G401.6 (cell line): ENCODE measurements at regions not wholly inside any gene's neighbourhood (a gene's known extent, or its start where the extent isn't known, plus 50 kb on each side); places are given as distances from the start of the nearest gene placed in this dataset.
"Not testable (repeated sequence)": the region's sequence is repeated elsewhere in the genome, so short reads cannot be mapped to it uniquely, and the experiment has no call there.

Source experiments
- FAIRE-seq: peaks from 2 replicates; lab custom pipeline; 2012; peaks lifted over from hg19 to GRCh38; lab: Jason Lieb, UNC

DNA sequence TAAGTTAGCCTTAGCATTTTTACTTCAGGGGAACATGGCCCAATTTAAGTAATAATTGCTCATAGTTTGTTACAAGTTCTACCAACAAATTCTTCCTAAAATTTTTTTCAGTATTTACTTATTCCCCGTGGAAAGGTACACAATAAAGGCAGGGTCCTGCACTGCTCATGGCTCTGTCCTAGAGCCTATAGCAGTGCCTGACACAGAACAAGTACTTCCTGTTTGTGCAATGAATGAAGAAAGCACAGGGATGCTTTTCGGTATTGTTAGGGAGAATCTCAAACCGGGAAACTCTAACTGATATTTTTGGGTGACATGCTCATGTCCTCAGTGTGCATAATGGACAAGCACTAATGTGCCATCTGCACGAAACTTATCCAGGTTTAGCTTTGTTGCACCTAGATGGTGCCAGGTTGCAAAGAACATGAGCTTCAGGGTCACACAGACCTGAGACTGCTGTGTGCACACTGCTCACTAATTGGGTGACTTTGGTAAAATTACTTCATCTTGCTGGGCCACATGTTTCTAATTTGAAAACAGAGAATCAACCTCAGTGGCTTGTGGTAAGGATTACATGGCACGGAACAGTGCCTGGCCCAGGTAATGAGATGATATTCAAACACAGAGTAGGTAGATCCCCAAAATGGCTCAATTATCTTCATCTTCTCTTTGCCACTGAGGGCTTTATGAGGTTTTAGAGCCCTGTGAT, 175.8 kb upstream of the NPY2R start:
- FAIRE-seq: no peak

DNA sequence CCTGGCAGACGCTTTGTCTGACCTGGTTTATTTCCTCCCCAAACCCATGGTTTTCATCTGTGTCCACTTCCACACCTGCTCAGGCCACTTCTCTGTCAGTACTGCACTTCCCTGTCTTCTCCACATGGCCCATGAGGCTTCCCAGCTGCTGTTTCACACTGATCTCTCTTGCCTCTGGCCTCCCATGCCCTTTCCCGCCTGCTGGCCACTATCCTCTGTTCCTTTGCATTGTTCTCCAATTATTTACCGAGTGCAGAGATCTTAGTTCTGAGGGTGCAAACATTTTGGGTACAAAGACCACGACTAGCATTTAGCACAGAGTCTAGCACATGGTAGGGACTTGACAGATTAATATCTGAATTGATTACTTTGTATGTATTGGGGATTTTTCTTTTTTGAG, 174.8 kb upstream of the NPY2R start:
- no peak for FAIRE-seq

DNA sequence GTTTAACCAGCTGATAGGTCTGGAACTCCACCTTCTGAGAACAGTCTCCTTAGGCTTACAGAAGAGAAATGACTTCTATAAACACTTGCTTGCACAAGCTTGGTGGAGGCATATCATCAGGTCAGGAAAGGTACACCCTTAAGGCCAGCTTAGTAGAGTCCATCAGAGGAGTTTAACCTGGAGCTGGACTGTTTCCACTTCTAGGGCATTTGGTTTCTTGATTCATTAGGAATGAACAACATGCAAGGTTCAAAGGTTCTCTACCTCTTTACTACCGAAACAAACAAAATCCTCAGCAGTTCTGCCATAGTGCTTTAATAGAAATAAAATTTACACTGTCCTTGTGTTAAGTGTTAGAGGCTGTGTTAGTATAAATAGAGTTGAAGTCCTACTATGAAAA, 171.4 kb upstream of the NPY2R start:
- FAIRE-seq: no peak

DNA sequence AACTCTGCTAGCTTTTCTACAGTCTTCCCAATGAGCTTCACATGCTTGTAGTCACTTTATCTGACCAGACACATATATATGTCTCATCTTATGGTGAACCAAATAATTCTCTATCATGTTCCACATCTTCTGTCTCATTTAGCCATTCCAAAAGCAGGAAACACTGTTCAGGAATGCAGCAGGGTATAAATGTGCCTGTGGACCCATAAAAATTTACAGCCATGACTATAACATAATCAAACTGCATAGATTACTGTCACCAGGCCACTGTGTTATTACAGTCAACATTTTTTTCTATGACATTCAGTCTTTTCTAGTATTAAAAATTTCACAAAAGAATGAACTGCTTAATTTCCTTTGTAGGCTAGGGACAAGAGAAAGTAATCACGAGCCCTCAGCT, 170.0 kb upstream of the NPY2R start:
- FAIRE-seq: no peak

DNA sequence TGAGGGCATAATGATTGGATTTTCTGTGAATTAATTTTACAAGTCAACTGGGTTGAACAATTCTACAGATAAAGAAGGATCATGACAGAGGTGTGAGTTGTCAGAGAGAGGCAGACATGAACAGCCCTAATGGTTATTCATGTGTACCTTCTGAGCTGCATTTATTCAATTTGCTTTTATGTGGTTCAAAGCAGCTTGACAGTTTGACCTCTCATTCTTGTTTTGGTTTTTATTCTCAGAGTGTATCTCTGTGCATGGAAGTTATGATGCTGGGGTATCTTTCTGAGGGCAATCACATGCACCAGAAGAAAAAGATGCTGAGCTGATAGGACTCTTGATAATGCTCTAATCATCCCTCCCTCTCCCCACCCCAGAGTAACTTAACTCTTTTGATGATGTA, 169.3 kb upstream of the NPY2R start:
- no peak for FAIRE-seq

DNA sequence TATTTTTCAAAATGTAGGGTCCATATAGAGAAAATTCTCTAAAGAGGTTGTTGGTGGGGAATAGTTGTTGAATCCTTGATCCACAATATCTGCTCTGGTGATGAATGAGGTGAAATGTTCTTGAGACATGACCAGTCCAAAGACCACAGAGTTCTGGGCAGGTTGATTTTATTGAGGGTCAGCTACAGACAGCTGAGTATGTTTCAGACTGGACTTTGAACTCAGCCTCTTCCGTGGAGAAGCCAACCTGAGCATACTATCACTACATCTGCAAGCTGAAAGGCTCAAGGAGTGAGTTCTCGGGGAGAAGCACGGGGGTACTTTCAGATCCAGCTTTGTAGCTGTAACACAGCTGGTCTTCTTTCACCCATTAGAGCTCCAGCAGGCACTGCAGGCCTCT, 168.4 kb upstream of the NPY2R start:
- FAIRE-seq: no peak

DNA sequence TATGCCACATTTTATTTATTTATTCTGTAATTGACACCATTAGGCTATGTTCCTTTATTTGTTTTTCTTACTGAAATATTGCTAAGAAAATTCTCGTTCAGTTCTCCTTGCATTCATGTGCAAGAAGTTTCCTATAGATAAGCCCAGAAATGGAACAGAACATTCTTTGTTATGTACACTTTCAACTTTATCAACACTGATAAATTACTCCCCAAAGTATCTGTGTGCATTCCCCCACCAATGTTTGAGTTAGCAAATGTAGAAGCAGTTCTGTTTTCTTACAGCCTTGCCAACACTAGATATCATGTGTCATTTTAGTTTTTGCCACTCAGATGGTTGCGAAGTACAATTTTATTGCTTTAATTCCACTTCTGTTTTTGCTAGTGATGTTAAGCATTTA, 166.4 kb upstream of the NPY2R start:
- FAIRE-seq: no peak

DNA sequence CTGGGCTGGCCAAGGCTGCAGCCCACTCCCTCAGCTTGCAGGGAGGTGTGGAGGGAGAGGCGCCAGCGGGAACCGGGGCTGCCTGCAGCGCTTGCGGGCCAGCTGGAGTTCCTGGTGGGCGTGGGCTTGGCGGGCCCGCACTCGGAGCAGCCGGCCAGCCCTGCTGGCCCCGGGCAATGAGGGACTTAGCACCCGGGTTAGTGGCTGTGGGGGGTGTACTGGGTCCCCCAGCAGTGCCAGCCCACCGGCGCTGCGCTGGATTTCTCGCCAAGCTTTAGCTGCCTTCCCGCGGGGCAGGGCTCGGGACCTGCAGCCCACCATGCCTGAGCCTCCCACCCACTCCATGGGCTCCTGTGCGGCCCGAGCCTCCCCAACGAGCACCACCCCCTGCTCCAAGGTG, 164.2 kb upstream of the NPY2R start:
- not testable (repeated sequence) for FAIRE-seq

DNA sequence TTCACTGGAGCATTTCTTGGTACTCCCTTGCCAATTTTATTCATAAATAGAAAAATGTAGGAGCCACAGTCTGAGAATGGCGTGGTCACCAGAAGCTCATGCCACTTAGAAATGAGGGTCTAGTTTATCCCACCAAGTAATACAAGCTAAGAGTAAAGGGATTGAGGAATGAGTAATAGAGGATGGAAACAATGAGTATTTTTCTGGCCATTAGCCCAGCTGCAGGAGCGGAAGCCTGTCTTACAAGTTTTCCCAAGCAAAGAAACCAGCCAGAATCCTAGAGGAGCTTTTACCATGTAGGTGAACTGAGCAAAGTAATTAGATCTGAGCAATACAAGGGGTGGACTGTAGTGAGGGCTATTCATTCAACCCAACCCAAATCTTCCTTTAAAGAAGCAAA, 160.7 kb upstream of the NPY2R start:
- FAIRE-seq: no peak

DNA sequence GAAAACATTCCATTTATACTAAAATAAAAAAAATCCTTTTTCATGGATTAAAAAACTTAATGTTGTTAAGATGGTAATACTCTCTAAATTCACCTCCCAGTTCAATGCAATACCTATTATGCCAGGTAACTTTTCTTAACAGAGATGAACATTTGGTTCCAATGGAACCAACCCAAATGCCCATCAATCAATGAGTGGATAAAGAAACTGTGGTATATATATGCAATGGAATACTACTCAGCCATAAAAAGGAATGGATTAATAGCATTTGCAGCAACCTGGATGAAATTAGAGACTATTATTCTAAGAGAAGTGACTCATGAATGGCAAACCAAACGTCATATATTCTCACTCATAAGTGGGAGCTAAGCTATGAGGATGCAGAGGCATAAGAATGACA, 154.4 kb upstream of the NPY2R start:
- FAIRE-seq: not testable (repeated sequence)

DNA sequence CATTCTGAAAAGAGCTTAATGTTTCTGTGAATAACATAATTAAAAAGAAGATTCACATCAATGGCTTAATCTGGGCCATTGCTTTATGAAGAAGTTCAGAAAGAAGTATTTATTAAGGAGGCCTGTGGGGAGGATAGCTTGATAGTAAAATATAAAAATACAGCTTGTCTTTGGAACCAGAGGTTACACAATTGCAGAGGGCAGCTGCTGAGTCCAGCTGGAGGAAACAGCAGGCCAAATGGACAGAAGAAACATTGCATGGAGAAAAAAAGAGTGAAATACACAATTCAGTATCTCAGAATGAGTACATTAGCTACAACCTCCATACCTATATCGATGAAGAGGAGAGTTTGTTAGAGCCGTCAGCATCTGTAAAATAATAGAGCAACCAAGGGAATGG, 148.0 kb upstream of the NPY2R start:
- no peak for FAIRE-seq

DNA sequence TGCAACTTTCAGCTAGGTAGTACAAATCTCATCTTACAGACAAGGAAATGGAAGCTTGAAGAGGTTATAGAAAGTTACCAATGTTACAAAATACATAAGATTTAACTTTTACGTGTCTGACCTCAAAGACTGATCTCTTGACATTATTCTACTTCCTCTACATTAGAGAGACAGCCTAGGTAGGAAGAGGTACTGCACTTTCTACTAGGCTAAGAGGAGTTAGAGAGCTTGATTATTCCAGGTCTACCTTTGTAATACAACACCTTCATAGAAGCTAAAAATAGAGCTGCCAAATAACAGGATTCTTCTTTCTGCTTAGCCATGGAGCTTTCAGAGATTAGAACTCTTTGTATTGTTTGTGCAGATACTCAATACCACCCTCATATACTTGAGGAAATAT, 147.6 kb upstream of the NPY2R start:
- no peak for FAIRE-seq

DNA sequence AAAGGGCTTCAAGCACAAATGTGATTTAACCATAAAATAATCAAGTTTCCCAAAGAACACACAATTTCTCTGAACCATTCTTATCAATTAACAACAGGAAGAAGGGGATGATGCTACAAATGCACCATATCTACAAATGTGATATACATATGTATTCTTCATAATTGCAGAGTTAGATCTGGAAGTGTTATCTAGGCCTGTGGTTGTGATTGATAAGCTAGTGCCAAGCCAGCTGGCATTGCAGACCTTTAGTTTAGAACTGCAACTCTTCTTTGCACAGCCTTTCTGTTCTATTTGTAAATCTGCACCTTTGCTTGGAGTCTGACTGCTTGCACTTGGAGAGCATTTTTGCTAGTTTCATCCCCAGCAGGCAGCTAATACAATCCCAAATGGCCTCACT, 145.5 kb upstream of the NPY2R start:
- FAIRE-seq: no peak

DNA sequence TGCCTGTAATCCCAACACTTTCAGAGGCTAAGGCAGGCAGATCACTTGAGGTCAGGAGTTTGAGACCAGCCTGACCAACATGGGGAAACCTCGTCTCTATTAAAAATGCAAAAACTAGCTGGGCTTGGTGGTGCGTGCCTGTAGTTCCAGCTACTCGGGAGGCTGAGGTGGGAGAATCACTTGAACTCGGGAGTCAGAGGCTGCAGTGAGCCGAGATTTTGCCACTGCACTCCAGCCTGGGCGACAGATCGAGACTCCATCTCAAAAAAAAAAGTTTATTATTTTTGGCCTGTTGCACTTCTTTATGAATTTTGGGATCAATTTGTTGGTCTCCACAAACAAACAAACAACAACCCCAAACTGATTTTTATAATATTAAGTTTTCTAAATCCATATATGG, 143.5 kb upstream of the NPY2R start:
- not testable (repeated sequence) for FAIRE-seq

DNA sequence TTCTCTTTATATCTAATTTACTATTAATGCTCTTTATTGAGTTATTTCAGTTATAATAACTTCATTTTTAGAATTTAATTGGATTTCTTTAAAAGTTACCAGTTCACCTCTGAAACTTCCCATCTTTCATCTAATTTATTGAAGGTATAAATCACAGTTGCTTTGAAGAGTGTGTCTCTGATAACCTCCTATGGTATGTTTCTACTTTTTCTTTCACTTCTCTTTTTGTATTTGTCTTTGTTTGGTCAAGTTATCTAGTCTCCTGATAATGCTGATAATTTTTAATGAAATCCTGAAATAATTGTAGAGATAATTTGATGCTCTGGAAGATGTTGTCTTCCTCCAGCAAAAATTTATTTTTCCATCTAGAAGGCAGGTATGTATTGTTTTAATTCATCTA, 141.6 kb upstream of the NPY2R start:
- no peak for FAIRE-seq

DNA sequence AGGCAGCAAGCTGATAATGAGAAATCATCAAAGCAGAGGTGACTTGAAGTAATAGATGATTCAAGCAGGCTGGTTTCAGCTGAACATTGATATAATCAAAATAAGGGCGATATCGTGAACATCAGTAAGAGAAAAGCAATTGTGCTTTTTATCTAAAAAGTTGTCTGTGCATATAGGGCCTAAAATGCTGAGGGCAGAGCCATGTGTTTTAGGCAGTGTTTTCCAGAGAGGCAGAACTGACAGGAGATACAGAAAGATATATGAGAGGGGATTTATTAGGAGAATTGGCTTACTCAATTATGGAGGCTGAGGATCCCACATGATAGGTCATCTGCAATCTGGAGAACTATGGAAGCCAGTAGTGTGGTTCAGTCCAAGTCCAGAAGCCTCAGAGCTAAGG, 136.5 kb upstream of the NPY2R start:
- FAIRE-seq: no peak

DNA sequence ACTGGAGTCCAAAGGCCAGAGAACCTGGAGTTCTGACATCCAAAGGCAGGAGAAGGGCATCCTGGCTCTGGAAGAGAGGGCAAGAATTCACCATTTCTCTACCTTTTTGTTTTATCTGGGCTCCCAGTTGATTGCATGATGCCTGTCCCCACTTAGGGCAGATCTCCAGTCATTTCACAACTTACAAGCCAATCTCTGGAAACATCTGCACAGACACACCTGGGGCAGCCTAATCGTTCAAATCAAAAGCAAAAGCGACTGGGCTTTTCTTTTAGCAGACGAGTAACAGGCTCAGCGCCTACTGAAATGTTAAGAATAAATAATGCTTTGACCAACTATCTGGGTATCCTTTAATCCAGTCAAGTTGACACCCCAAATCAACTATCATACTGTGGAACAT, 136.0 kb upstream of the NPY2R start:
- FAIRE-seq: no peak

DNA sequence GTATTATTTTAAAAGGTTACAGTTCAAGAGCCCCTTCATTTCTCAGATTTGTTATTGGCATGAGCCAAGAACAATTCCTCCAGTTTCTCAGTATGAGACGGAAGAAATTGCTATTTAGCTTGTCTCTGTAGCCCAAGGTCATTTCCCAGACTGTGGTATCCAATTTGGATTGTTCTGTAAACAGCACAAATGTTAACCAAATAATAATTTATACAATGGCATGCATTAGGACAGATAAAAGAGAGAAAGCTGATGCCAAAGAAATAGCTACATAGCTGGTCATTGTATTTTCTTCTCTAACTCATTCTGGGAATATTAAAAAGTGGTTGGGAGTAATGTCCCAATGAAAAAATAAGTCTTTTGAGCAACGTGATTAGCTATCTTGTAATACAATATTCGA, 134.6 kb upstream of the NPY2R start:
- FAIRE-seq: no peak

DNA sequence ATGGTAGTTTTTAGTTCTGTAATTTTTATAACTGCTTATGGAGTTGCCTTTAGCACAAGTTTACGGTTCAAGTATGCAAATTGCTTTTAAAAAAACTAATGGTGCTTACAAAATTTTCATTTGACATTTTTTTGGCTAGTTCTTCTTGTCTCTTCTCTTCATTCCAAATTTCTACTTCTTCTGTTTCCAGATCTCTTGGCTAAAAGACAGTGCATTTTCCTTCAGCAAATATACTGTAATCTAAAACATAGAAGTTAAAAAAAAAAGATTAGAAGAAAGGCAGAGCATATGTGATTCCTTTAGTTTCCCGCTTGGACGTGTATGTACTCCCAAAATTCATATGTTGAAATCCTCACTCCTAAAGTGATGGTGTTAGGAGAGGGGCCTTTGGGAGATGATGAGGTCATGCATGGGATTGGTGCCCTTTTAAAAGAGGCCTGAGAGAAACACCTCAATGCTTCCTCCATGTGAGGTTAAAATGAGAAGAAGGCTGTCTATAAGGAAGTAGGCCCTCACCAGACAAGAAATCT, 132.1 kb upstream of the NPY2R start:
- FAIRE-seq: no peak

DNA sequence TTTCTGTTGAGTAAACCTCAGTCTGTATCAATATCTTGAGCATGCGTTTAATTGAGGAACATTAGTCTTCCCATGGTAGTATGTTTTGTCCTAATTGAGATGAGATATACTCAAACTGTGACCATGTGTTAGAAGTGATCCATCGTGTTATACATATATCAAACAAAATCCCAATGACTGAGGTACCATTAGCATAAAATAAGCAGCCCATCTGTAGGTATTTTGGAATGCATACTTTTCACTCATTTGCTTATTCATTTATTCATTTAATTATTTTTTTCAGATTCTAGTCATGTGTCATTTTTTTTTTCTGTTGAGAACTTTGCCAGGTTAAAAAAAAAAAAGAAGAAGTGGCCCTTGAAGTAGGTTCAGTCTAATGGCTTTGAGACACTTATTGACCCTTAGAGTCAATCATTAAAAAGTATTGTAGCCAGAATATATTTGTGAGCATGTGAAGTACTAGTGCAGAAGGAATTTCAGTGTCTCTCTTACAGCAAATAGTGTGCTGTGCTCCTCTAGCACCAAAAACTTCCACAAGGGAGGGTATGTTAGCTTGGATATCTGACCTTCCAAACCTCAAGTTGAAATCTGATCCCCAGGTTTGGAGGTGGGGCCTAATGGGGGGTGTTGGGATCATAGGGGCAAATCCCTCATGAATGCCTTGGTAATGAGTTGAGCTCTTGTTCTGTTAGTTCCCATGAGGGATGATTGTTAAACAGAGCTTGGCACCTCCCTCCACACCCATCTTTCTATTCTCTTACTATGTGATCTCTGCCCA, 130.8 kb upstream of the NPY2R start:
- no peak for FAIRE-seq

DNA sequence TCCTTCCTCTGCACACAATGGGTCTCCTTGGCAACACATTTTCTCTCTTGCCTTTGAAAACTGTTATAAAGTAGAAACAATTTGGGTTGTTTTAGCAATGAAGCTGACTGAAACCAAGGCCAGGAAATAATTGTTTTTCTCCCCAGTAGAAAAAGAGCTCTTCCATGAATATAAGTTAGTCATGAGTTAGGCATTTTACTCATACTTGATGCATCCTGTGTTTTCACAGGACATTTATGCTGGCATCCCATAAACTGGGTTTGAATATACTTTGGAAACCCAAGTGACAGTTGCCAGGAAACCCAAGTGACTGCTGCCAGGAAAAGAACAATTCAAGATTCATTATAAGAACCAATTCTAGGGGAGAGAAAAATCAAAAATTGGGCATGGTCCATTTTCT, 128.6 kb upstream of the NPY2R start:
- FAIRE-seq: no peak

DNA sequence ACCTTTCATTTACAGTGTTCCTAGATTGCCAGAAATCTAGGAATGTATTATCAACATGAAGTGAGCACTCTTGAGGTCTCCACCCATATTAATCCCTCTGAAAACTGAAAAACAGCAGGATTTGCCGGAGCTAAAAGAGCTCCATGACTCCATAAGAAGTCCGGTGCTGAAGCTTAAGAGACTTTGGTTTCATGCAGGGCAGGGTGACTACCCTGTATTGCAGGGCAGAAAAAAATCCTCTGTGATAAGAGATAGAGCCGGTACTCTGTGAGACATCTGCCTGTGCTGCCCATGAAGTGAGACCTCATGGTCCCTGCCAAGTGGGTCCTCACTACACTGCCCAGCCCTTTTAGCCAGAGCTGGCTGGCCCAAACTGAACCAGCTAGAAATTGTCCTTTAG, 127.2 kb upstream of the NPY2R start:
- FAIRE-seq: no peak

DNA sequence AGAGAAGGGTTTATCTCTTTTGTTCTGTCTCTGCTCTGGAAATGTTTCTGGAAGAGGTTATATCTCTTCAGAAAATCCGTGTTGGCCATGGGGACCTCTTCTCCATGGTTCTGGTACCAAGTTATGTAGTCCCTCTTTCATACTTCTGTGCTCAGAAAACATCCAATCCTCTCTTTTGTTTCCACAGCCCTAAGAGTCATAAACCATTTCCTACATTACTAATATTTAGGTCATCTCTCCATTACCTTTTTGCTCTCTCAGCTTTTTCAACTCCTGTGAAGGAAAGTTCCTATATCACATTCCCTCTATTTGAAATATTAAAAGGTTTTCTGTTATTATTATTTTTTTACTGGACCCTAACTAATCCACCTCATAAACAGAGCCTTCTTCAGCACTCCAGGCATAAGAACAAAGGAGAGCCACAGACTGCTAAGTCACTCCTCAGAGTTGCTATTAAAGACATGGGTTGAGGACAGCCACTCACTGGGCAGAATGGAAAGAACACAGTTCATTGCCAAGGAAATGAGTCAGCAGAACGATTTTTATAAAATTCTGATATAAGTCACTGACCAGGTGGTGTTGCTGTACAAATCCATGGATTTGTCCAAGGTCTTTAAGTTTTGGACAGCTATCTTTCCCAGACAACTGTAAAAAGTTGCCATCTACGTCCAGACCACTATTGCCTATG, 122.4 kb upstream of the NPY2R start:
- FAIRE-seq: no peak
